HG03175 (cell line): ENCODE measurements at regions not wholly inside any gene's neighbourhood (a gene's known extent, or its start where the extent isn't known, plus 50 kb on each side); places are given as distances from the start of the nearest gene placed in this dataset.
"Not testable (repeated sequence)": the region's sequence is repeated elsewhere in the genome, so short reads cannot be mapped to it uniquely, and the experiment has no call there.

Experiments
- ATAC-seq: cut with Tn5 transposase; IDR thresholded peaks from one replicate; pipeline ENCODE4 v1.9.1; 2021; ENCODE audit warnings: mild to moderate bottlenecking, moderate library complexity; ENCODE audit not compliant: unreplicated experiment

- no peak for ATAC-seq
These were observed 50.4 kb downstream of the HAPSTR1 start for GRCh38 chr16:9141813-9142212.

- no peak for ATAC-seq
These were observed 52.7 kb downstream of the HAPSTR1 start for GRCh38 chr16:9144106-9144505.

- ATAC-seq = no peak
These were observed 57.1 kb downstream of the HAPSTR1 start for GRCh38 chr16:9148374-9149015.

GRCh38 chr16:9151074-9151473, 59.6 kb downstream of the HAPSTR1 start:
- no peak for ATAC-seq

DNA sequence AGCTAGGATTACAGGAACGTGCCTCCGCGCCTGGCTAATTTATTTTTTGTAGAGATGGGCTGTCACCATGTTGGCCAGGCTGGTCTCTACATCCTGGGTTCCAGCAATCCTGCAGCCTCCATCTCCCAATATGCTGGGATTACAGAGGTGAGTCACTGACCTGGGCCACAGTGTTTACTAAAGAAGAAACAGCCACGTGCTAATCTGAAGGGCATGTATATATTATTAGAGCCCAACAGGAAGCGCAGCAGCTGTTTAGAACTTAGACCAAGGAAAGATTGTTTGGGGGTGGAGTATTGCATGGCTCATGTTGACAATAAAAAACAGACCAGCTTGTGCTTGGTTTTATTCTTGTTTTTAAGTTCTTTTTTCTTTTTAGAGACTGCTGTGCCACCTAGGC, 60.2 kb downstream of the HAPSTR1 start:
- ATAC-seq = no peak

DNA sequence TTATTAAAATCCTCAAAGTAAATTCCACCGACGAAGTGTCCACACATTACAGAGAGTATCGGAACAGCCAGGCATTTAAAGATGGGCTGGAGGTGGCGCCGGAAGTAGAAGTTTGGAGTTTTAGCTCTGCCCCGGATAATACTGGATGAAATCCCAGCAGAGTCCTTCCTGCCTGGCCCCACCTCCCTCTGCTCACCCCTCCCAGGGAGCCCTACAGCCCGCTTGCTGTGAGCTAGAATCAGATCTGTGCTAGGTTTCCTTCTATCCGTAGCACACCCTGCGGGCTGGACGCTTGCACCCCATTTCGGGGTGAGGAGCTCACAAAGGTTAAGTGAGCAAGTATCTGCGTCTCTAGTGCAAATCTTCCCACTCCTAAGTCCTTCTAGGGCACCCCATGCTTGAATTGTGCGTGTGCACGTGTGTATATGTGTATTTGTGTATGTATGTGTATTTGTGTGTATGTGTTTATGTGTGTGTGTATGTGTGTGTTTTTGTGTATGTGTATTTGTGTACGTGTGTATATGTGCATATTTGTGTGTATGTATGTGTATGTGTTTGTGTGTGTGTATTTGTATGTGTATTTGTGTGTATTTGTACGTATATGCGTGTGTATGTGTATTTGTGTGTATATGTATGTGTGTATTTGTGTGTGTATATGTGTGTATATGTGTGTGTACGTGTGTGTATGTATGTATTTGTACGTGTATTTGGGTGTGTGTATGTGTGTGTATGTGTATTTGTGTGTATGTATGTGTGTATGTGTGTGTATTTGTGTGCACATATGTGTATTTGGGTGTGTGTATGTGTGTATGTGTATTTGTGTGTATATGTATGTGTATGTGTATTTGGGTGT, 61.4 kb downstream of the HAPSTR1 start:
- no peak for ATAC-seq

DNA sequence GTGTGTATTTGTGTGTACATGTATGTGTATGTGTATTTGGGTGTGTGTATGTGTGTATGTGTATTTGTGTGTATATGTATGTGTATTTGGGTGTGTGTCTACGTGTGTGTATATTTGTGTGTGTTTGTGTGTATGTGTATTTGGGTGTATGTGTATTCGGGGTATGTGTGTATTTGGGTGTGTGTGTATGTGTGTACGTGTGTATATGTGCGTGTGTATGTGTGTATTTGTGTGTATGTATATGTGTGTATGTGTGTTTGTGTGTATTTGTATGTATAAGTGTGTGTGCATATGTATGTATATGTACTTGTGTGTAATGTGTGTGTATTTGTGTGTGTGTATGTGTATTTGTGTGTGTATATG, 62.0 kb downstream of the HAPSTR1 start:
- ATAC-seq = no peak

GRCh38 chr16:9154567-9155410, 63.3 kb downstream of the HAPSTR1 start:
- ATAC-seq = no peak

GRCh38 chr16:9155871-9156270, 64.4 kb downstream of the HAPSTR1 start:
- ATAC-seq = no peak

- ATAC-seq = no peak
These were observed 68.6 kb downstream of the HAPSTR1 start for GRCh38 chr16:9159839-9160550.

DNA sequence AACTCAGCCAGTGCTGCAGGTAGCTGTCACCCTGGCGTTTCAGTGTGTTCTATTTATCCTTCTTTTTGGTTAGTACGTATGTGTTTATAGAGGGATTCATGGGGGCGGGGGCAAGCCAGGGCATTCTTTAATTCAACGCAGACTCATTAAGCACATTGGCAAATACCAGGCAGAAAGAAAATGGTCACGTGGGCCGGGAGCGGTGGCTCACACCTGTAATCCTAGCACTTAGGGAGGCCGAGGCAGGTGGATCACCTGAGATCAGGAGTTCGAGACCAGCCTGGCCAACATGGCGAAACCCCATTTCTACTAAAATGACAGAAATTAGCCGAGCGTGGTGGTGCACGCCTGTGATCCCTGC, 69.1 kb downstream of the HAPSTR1 start:
- no peak for ATAC-seq

GRCh38 chr16:9165681-9166080, 74.2 kb downstream of the HAPSTR1 start:
- no peak for ATAC-seq

- not testable (repeated sequence) for ATAC-seq
These were observed 75.0 kb downstream of the HAPSTR1 start for GRCh38 chr16:9166326-9166993.

DNA sequence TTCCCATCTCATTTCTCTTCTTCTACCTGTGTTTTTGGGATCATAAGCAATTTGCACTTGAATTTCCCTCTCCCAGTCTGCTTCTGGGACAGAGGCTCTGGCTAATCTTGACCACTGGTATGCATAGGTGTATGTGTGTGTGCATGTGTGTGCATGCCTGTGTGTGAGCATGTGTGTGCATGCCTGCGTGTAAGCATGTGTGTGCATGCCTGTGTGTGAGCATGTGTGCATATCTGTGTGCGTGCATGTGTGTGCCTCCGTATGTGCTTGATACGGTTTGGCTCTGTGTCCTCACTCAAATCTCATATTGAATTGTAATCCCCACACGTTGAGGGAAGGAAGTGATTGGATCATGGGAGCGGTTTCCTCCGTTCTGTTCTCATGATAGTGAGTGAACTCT, 77.7 kb downstream of the HAPSTR1 start:
- no peak for ATAC-seq

GRCh38 chr16:9170470-9170869, 79.0 kb downstream of the HAPSTR1 start:
- no peak for ATAC-seq

DNA sequence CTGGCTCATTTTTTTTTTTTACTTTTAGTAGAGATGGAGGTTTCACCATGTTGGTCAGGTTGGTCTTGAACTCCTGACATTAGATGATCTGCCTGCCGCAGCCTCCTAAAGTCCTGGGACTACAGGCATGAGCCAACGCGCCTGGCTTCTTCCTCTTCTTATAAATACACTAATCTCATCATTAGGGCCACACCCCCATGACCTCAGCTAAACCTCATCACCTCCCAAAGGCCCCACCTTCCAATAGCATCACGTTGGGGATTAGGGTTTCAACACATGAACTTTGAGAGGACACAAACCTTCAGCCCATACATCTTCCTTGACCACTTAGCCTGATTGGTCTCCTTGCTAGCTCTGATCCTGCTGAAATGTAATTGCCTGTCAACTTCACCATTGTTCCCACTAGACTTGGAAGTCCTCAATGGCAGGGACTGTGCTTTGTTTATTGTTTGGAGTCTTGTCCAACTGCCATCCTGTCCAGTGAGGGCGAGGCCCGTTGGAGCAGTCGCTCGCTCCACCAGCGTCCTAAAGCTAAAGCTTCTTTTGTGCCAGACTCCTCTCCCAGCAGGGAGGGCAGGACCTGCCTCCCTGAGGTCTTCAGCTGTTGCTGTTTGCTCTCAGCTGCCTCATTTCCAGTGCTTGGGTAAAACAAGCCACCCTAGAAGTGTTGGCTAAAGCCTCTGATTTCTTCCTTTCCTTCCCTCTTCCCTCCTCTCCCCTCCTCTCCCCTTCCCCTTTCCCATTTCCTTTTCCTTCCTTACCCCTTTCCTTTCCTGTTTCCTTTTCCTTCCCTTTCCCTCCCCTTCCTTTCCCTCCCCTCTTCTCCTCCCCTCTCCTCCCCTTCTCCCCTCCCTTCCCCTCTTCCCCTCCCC, 85.3 kb downstream of the HAPSTR1 start:
- no peak for ATAC-seq

- no peak for ATAC-seq
These were observed 86.4 kb downstream of the HAPSTR1 start for GRCh38 chr16:9177861-9178260.

DNA sequence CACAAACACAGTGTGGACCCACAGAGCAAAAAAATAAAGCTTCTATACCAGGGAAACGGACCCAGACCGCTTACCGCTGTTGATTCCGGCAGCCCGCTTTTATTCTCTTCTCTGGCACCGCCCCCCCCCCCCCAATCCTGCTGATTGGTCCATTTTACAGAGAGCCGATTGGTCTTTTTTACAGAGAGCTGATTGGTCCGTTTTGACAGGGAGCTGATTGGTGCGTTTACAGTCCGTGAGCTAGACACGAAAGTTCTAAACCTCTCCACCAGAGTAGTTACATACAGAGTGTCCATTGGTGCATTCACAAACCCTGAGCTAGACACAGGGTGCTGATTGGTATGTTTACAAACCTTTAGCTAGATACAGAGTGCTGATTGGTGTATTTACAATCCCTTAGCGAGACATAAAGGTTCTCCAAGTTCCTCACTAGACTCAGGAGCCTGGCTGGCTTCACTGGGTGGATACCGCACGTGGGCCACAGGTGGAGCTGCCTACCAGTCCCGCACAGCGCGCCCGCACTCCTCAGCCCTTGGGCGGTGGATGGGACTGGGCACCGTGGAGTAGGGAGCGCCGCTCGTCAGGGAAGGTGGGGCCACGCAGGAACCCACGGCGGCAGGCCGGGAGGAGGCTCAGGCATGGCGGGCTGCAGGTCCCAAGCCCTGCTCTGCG, 92.4 kb downstream of the HAPSTR1 start:
- no peak for ATAC-seq

DNA sequence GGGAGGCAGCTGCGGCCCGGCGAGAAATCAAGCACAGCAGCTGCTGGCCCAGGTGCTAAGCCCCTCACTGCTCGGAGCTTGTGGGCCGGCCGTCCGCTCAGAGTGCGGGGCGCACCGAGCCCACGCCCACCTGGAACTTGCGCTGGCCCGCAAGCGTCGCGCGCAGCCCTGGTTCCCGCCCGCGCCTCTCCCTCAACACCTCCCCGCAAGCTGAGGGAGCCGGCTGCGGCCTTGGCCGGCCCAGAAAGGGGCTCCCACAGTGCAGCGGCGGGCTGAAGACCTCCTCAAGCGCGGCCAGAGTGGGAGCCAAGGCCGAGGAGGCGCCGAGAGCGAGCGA, 92.9 kb downstream of the HAPSTR1 start:
- ATAC-seq = no peak
